Esophagus muscularis mucosa (tissue), 4 donors: ENCODE measurements at regions not wholly inside any gene's neighbourhood (a gene's known extent, or its start where the extent isn't known, plus 50 kb on each side); places are given as distances from the start of the nearest gene placed in this dataset.
"Not testable (repeated sequence)": the region's sequence is repeated elsewhere in the genome, so short reads cannot be mapped to it uniquely, and the experiment has no call there.

Source experiments
- DNase-seq: peaks from one replicate; pipeline ENCODE4 v3.0.0-alpha.2; 2017; ENCODE audit errors: extremely low spot score
- H3K27ac ChIP-seq, 4 donors: fragments of 200-600 bp; sonication (generic); replicated peaks in 1 of 4; 1 replicate in 3 of 4; 2 replicates in 1 of 4; pipeline ENCODE4 v1.5.1; 2016 to 2019; ENCODE audit warnings: mild to moderate bottlenecking in 1 of 4
- H3K27me3 ChIP-seq, 4 donors: fragments of 200-600 bp; sonication (generic); one replicate each; pipeline versions ENCODE4 v1.5.1 to v1.6.0; 2016 to 2019
- H3K36me3 ChIP-seq, 4 donors: fragments of 200-600 bp; sonication (generic); one replicate each; pipeline ENCODE4 v1.5.1; 2016 to 2019
- H3K4me1 ChIP-seq, 4 donors: fragments of 200-600 bp; sonication (generic); one replicate each; pipeline ENCODE4 v1.5.1; 2016 to 2019
- H3K4me3 ChIP-seq, 4 donors: fragments of 200-600 bp; sonication (generic); 1 replicate in 2 of 4; 2 replicates in 2 of 4; pipeline ENCODE4 v1.5.1; 2016 to 2019; ENCODE audit warnings: mild to moderate bottlenecking in 4 of 4, moderate library complexity in 1 of 4
- H3K9me3 ChIP-seq, 4 donors: fragments of 200-600 bp; sonication (generic); 1 replicate in 3 of 4; 2 replicates in 1 of 4; pipeline ENCODE4 v1.5.1; 2016 to 2019
- CTCF ChIP-seq, 3 experiments: fragments of 200-600 bp in 2 of 3; fragments of 450-650 bp in 1 of 3; sonication (generic) in 2 of 3; IDR thresholded peaks; one replicate each; pipeline ENCODE4 v1.5.1; 2017 to 2019; ENCODE audit warnings: antibody characterized with exemption in 3 of 3, mild to moderate bottlenecking in 2 of 3, moderate library complexity in 1 of 3
- EP300 ChIP-seq: sonication (generic); formaldehyde crosslinking; IDR thresholded peaks from one replicate; pipeline ENCODE4 v1.6.1; 2017; ENCODE audit warnings: antibody characterized with exemption
- POLR2A ChIP-seq: fragments of 450-650 bp; IDR thresholded peaks from one replicate; pipeline ENCODE4 v1.6.1; 2017; ENCODE audit warnings: antibody characterized with exemption, moderate library complexity, mild to moderate bottlenecking, low read depth
- POLR2AphosphoS5 ChIP-seq, 2 donors: sonication (generic); formaldehyde crosslinking; IDR thresholded peaks; one replicate each; pipeline ENCODE4 v1.6.1; 2017; ENCODE audit warnings: antibody characterized with exemption in 2 of 2
- WGBS: methylation state at CpG from one replicate; pipeline ENCODE4 v1.1.5; 2018; 5-methylcytosine and 5-hydroxymethylcytosine counted together
- intact Hi-C: fragments of 100-400 bp; cut with DNase I; formaldehyde crosslinking; loops from one replicate; pipeline ENCODE4 v1.15.1; 2023

DNA sequence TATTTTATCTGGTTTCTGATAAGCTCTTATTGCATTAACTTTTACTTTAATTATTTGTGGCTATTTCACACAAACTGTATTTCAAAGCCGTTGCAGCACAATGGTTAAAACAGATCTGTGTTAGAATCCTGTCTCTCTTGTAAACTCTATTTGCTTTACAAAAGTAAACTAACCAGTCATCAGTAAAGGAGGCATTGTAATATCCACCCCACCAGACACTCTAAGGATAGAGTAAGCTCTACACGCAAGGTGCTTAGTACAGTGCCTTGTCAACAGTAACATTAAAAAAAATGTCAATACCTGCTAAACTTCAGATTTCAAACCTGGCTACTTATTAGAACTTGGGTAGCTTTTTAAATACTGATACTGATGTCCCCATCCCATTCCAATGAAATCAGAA, 228.4 kb downstream of the RCHY1 start:
- no peak for TF ChIP-seq EP300
- TF ChIP-seq POLR2AphosphoS5 (IDR thresholded peaks at IDR 0.05), result no peak
- TF ChIP-seq POLR2A, result no peak
- TF ChIP-seq CTCF (IDR thresholded peaks at IDR 0.05), result no peak
- Histone ChIP-seq H3K9me3 (no peaks in the 10 kb centered on the region), H3K36me3 (no peaks in the 10 kb centered on the region), H3K27ac (no peak overlapping the region), H3K27me3 (no peaks in the 10 kb centered on the region), H3K4me1 (no peaks in the 10 kb centered on the region), H3K4me3 (no peak overlapping the region)
- no peak for DNase-seq
- intact Hi-C loops, result no loop called here
- WGBS, result 81% methylated on average over 2 of the region's 2 CpGs

- DNase-seq, result no peak
- Histone ChIP-seq H3K4me1 (no peaks in the 10 kb centered on the region), H3K36me3 (no peaks in the 10 kb centered on the region), H3K27me3 (no peaks in the 10 kb centered on the region), H3K9me3 (no peaks in the 10 kb centered on the region), H3K27ac (no peak overlapping the region), H3K4me3 (no peak overlapping the region)
- intact Hi-C loops, result no loop called here
- TF ChIP-seq POLR2AphosphoS5 (IDR thresholded peaks at IDR 0.05), result no peak
- TF ChIP-seq CTCF (IDR thresholded peaks at IDR 0.05), result no peak
- TF ChIP-seq EP300, result no peak
- TF ChIP-seq POLR2A, result no peak
These were observed 229.4 kb downstream of the RCHY1 start for GRCh38 chr4:75284831-75285230.

DNA sequence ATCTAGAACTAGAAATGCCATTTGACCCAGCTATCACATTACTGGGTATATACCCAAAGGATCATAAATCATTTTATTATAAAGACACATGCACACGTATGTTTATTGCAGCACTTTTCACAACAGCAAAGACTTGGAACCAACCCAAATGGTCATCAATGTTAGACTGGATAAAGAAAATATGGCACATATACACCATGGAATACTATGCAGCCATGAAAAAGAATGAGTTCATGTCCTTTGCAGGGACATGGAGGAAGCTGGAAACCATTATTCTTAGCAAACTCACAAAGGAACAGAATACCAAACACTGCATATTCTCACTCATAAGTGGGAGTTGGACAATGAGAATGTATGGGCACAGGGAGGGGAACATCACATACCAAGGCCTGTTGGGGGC, 233.7 kb downstream of the RCHY1 start:
- H3K9me3 ChIP-seq, intact Hi-C loops, H3K27ac ChIP-seq, H3K4me3 ChIP-seq, H3K27me3 ChIP-seq, H3K4me1 ChIP-seq, H3K36me3 ChIP-seq, DNase-seq: not testable (repeated sequence)
- WGBS, result 77% methylated on average over 1 of the region's 1 CpG

GRCh38 chr4:75259306-75259705, 254.9 kb downstream of the RCHY1 start:
- Histone ChIP-seq H3K36me3 (no peaks in the 10 kb centered on the region), H3K27ac (no peak overlapping the region), H3K27me3 (no peaks in the 10 kb centered on the region), H3K4me1 (no peaks in the 10 kb centered on the region), H3K9me3 (no peaks in the 10 kb centered on the region), H3K4me3 (no peak overlapping the region)
- DNase-seq, result no peak
- 74% methylated on average over 2 of the region's 2 CpGs for WGBS
- no peak for TF ChIP-seq POLR2A
- intact Hi-C loops, result no loop called here

GRCh38 chr4:75255261-75255660, 258.9 kb downstream of the RCHY1 start:
- no peaks in the 10 kb centered on the region for H3K36me3 ChIP-seq
- no peak overlapping the region for H3K4me3 ChIP-seq
- TF ChIP-seq CTCF (IDR thresholded peaks at IDR 0.05) (no peak), POLR2A (no peak)
- intact Hi-C loops, result no loop called here
- WGBS, result 60% methylated on average over 4 of the region's 4 CpGs
- no peaks in the 10 kb centered on the region for H3K9me3 ChIP-seq
- DNase-seq, result no peak
- H3K4me1 ChIP-seq, result no peaks in the 10 kb centered on the region
- H3K27ac ChIP-seq, result no peak overlapping the region
- H3K27me3 ChIP-seq, result no peaks in the 10 kb centered on the region

- no peak for DNase-seq
- no peaks in the 10 kb centered on the region for H3K36me3 ChIP-seq
- intact Hi-C loops, result no loop called here
- no peaks in the 10 kb centered on the region for H3K9me3 ChIP-seq
- no peak for TF ChIP-seq POLR2A
- no peak for TF ChIP-seq CTCF (IDR thresholded peaks at IDR 0.05)
- TF ChIP-seq POLR2AphosphoS5 (IDR thresholded peaks at IDR 0.05), result no peak
- no peak for TF ChIP-seq EP300
- H3K4me1 ChIP-seq, result no peaks in the 10 kb centered on the region
- H3K4me3 ChIP-seq, result no peak overlapping the region
- H3K27me3 ChIP-seq, result no peaks in the 10 kb centered on the region
- 64% methylated on average over 6 of the region's 6 CpGs for WGBS
- no peak overlapping the region for H3K27ac ChIP-seq
These were observed 259.5 kb downstream of the RCHY1 start for GRCh38 chr4:75254745-75255144.

DNA sequence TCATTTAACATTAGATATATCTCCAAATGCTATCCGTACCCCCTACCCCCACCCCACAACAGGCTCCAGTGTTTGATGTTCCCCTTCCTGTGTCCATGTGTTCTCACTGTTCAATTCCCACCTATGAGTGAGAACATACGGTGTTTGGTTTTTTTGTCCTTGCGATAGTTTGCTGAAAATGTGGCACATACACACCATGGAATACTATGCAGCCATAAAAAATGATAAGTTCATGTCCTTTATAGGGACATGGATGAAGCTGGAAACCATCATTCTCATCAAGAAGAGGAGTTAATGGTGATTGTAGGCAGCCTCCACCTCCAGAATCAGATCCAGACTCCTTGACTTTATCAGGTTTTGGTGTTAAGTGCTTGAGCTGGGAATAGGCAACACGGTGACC, 261.1 kb downstream of the RCHY1 start:
- WGBS, result 73% methylated on average over 4 of the region's 4 CpGs
- H3K4me1 ChIP-seq, DNase-seq, H3K4me3 ChIP-seq, intact Hi-C loops, H3K9me3 ChIP-seq, H3K27me3 ChIP-seq, H3K27ac ChIP-seq, H3K36me3 ChIP-seq: not testable (repeated sequence)
